Panc1 (cell line): ENCODE measurements at regions not wholly inside any gene's neighbourhood (a gene's known extent, or its start where the extent isn't known, plus 50 kb on each side); places are given as distances from the start of the nearest gene placed in this dataset.

Experiments
- ATAC-seq: fragments of 200-7000 bp; cut with Tn5 transposase; 2 replicates; pipeline ENCODE4 v1.9.1; 2020; ENCODE audit warnings: mild to moderate bottlenecking, moderate library complexity
- BruUV-seq: library from RNA; stranded (reverse); fragments of 400-500 nt; replicated peaks from 2 replicates; lab custom pipeline; 2021; lab: Mats Ljungman, UMichigan
- CTCF ChIA-PET: fragments of 300-600 bp; sonication (Branson Sonifier 250); formaldehyde crosslinking; loops from one replicate; lab custom pipeline; 2022; ENCODE audit warnings: antibody characterized with exemption; lab: Charles Lee
- POLR2A ChIA-PET: fragments of 300-600 bp; sonication (Branson Sonifier 250); formaldehyde crosslinking; loops from one replicate; lab custom pipeline; 2022; ENCODE audit warnings: antibody characterized with exemption; lab: Charles Lee
- DNase-seq: peaks from one replicate; pipeline ENCODE4 v3.0.0-alpha.2; 2010; ENCODE audit warnings: low read depth, low spot score
- H3K27ac ChIP-seq: 2 replicates; pipeline ENCODE4 v1.5.1; 2011; ENCODE audit warnings: mild to moderate bottlenecking, low read length, inconsistent platforms
- H3K27me3 ChIP-seq: fragments of 200-500 bp; sonication (Bioruptor generic); 2 replicates; pipeline ENCODE4 v1.6.0; 2014; ENCODE audit warnings: low read length, inconsistent platforms; ENCODE audit not compliant: control insufficient read depth, insufficient read depth
- H3K36me3 ChIP-seq: fragments of 200-500 bp; sonication (Bioruptor generic); 2 replicates; pipeline ENCODE4 v1.5.1; 2014; ENCODE audit warnings: inconsistent platforms, mild to moderate bottlenecking, low read length, moderate library complexity; ENCODE audit not compliant: control insufficient read depth, insufficient read depth
- H3K4me1 ChIP-seq: 2 replicates; pipeline ENCODE4 v1.5.1; 2011; ENCODE audit warnings: inconsistent platforms, mild to moderate bottlenecking, low read length, moderate library complexity; ENCODE audit not compliant: control insufficient read depth, insufficient read depth
- H3K4me3 ChIP-seq, 2 experiments: 2 replicates each; pipeline ENCODE4 v1.5.1; 2011 to 2012; ENCODE audit warnings: low read depth in 2 of 2, low read length in 2 of 2, mild to moderate bottlenecking in 2 of 2, inconsistent platforms in 1 of 2, moderate library complexity in 1 of 2
- H3K9me3 ChIP-seq: fragments of 200-500 bp; sonication (Bioruptor generic); 2 replicates; pipeline ENCODE4 v1.5.1; 2014; ENCODE audit warnings: low read depth, mild to moderate bottlenecking, inconsistent platforms, low read length, moderate library complexity; ENCODE audit not compliant: control insufficient read depth, insufficient read depth
- POLR2AphosphoS5 ChIP-seq: IDR thresholded peaks from 2 replicates; pipeline ENCODE4 v1.6.1; 2012; ENCODE audit warnings: mild to moderate bottlenecking, low read depth, low read length, moderate library complexity
- REST ChIP-seq, 2 experiments: IDR thresholded peaks; 2 replicates each; pipeline ENCODE4 v1.6.1; 2011 to 2012; ENCODE audit warnings: low read depth in 2 of 2, control low read depth in 1 of 2, low read length in 1 of 2, mild to moderate bottlenecking in 1 of 2, moderate library complexity in 1 of 2; ENCODE audit not compliant: insufficient read depth in 1 of 2
- SIN3A ChIP-seq: IDR thresholded peaks from 2 replicates; pipeline ENCODE4 v1.6.1; 2012; ENCODE audit warnings: low read depth, mild to moderate bottlenecking, low read length, moderate library complexity, borderline replicate concordance; ENCODE audit not compliant: insufficient read depth
- TCF7L2 ChIP-seq: IDR thresholded peaks from 2 replicates; pipeline ENCODE4 v1.6.1; 2011; ENCODE audit warnings: mild to moderate bottlenecking, low read depth, low read length, inconsistent platforms
- in situ Hi-C: cut with HindIII; loops from 2 replicates; pipeline ENCODE4 v1.10.0; 2016; ENCODE audit warnings: low sequenced_read_pairs, low pct_unique_long_range_greater_than_20kb
- intact Hi-C: fragments of 100-400 bp; cut with micrococcal nuclease; formaldehyde crosslinking; loops from one replicate; pipeline ENCODE4 v1.10.0; 2022; ENCODE audit not compliant: unreplicated experiment
- TF ChIP-seq, protein P1 (sequence below): fragments of 450-650 bp; IDR thresholded peaks from 2 replicates; pipeline ENCODE4 v1.5.1; 2017; ENCODE audit warnings: mild to moderate bottlenecking

GRCh38 chr7:88500131-88500530, 193.4 kb upstream of the STEAP4 start:
- no peaks in the 10 kb centered on the region for H3K27me3 ChIP-seq
- H3K4me1 ChIP-seq: no peaks in the 10 kb centered on the region
- TF ChIP-seq TCF7L2: no peak
- TF ChIP-seq SIN3A: no peak
- no peak for TF ChIP-seq POLR2AphosphoS5
- no peak for TF ChIP-seq REST (IDR thresholded peaks at IDR 0.05; ENCODE audit: insufficient read depth in 1 of 2, low read depth in 2 of 2, low read length in 1 of 2)
- TF ChIP-seq, protein P1, sequence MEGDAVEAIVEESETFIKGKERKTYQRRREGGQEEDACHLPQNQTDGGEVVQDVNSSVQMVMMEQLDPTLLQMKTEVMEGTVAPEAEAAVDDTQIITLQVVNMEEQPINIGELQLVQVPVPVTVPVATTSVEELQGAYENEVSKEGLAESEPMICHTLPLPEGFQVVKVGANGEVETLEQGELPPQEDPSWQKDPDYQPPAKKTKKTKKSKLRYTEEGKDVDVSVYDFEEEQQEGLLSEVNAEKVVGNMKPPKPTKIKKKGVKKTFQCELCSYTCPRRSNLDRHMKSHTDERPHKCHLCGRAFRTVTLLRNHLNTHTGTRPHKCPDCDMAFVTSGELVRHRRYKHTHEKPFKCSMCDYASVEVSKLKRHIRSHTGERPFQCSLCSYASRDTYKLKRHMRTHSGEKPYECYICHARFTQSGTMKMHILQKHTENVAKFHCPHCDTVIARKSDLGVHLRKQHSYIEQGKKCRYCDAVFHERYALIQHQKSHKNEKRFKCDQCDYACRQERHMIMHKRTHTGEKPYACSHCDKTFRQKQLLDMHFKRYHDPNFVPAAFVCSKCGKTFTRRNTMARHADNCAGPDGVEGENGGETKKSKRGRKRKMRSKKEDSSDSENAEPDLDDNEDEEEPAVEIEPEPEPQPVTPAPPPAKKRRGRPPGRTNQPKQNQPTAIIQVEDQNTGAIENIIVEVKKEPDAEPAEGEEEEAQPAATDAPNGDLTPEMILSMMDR: no peak
- POLR2A ChIA-PET: interaction anchor here (0.6 kb wide), 1 partner anchor 1328 kb away, joined by 3 read pairs; no protein-coding TSS in a partner anchor
- H3K27ac ChIP-seq: no peak overlapping the region
- H3K36me3 ChIP-seq: no peaks in the 10 kb centered on the region
- H3K4me3 ChIP-seq: no peak overlapping the region
- ATAC-seq (no peak), DNase-seq (no peak)
- no TSS peak for BruUV-seq
- intact Hi-C loops: no loop called here
- no peaks in the 10 kb centered on the region for H3K9me3 ChIP-seq
- in situ Hi-C loops: no loop called here
- CTCF ChIA-PET: no interaction called here

DNA sequence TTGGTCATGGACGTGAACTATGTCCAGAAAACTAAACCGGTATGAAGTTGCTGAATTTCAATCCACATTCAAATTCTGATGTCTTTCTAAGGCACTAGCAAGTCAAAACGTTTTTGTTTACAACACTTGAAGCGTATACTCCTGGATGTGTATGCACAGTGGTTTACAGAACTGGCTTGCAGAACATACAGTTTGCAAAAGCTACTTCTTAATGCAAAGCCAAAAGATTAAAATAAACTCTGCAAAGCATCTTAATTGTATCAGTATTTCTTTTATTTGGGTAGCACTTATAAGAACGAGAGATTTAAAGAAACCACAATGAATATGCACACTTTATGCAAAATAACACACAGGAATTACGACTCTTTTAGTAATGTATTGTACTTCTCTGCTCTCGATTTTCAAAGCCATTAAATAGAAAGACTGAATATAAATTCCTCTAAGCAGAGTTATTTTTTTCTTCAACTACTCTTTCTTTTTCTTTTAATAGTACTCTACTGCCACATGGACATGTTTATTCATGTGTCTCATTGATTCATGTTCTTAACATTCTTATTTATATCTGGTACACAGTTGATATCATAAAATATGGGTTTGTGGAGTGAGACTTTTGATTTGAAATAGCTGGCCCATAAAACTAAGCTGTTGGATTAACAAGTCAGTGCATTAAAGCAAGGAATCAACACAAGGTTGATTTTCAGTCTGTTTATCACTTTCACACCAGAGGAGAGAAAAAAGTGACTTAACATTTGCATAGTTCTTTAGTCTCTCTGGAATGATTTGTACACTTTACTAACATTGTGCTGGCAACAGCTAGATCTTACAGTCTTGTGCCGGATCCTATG, 189.4 kb upstream of the STEAP4 start:
- ATAC-seq: no peak
- intact Hi-C loops: no loop called here
- TF ChIP-seq TCF7L2 (no peak), POLR2AphosphoS5 (no peak), SIN3A (no peak), REST (IDR thresholded peaks at IDR 0.05; ENCODE audit: insufficient read depth in 1 of 2, low read depth in 2 of 2, low read length in 1 of 2) (no peak)
- TF ChIP-seq, protein P1: no peak
- Histone ChIP-seq H3K27me3 (no peaks in the 10 kb centered on the region), H3K4me1 (no peaks in the 10 kb centered on the region), H3K9me3 (no peaks in the 10 kb centered on the region), H3K36me3 (no peaks in the 10 kb centered on the region), H3K4me3 (no peak overlapping the region), H3K27ac (no peak overlapping the region)
- DNase-seq: no peak
- BruUV-seq: no TSS peak
- CTCF ChIA-PET: no interaction called here
- POLR2A ChIA-PET: no interaction called here
- in situ Hi-C loops: no loop called here
